ENCODE measurements at regions not wholly inside any gene's neighbourhood (a gene's known extent, or its start where the extent isn't known, plus 50 kb on each side); places are given as distances from the start of the nearest gene placed in this dataset.
A peak's percentile ranks its signal among the peaks of the same experiment; 100 is the strongest.
"Not testable (repeated sequence)": the region's sequence is repeated elsewhere in the genome, so short reads cannot be mapped to it uniquely, and the experiment has no call there.

DNA sequence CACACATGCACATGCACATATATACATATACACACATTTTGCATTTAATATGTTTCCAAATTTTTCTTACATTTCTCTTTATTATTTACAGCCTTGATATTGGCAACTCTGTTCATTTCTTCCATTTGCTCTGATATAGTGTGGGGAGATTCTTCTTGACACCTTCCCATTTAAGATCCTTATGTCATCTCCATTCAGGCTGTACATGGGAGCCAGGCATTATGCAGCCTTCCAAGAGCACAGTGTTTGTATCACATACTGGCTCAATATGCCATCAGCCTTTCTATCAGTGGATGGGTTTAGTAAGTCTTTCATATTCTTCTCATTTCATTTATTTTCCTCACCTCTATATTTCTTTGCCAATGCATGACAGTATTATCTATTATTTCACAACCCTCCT lies 372.3 kb upstream of the FTMT start:
- no peak for DNase-seq (ENCODE audit: low spot score in 2 of 2, unreplicated experiment in 2 of 2)

DNA sequence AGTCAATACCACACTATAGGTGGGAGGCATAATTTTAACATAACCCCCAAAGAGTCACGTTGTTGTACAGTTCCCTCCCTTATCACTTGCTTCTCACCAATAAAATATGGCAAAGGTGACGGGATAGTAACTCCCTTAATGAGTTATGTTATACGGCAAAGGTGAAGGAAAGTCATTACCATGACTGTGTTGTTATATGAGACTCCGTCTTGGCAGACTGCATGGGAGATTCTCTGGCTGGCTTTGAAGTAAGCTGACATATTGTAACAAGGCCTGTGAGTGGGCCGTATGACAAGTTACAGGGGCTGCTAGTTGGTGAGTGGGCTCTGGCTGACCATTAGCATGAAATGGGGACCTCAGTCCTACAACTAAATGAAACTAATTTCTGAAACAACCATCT lies 366.4 kb upstream of the FTMT start:
- H3K4me1 Mint-ChIP-seq = no peaks in the 10 kb centered on the region
- no peaks in the 10 kb centered on the region for H3K9me3 Mint-ChIP-seq
- H3K27ac Mint-ChIP-seq = no peak overlapping the region
- H3K36me3 Mint-ChIP-seq = no peaks in the 10 kb centered on the region
- TF ChIP-seq, protein P1, sequence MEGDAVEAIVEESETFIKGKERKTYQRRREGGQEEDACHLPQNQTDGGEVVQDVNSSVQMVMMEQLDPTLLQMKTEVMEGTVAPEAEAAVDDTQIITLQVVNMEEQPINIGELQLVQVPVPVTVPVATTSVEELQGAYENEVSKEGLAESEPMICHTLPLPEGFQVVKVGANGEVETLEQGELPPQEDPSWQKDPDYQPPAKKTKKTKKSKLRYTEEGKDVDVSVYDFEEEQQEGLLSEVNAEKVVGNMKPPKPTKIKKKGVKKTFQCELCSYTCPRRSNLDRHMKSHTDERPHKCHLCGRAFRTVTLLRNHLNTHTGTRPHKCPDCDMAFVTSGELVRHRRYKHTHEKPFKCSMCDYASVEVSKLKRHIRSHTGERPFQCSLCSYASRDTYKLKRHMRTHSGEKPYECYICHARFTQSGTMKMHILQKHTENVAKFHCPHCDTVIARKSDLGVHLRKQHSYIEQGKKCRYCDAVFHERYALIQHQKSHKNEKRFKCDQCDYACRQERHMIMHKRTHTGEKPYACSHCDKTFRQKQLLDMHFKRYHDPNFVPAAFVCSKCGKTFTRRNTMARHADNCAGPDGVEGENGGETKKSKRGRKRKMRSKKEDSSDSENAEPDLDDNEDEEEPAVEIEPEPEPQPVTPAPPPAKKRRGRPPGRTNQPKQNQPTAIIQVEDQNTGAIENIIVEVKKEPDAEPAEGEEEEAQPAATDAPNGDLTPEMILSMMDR (IDR thresholded peaks at IDR 0.05; ENCODE audit: unreplicated experiment) = no peak
- no peaks in the 10 kb centered on the region for H3K27me3 Mint-ChIP-seq (ENCODE audit: low read depth)
- no peak for DNase-seq (ENCODE audit: low spot score in 2 of 2, unreplicated experiment in 2 of 2)
- no peak overlapping the region for H3K4me3 Mint-ChIP-seq

More for the DNA sequence above, 372.3 kb upstream of the FTMT start:
- Mint-ChIP-seq H3K27me3 (ENCODE audit: low read depth) (no peaks in the 10 kb centered on the region), H3K27ac (no peak overlapping the region), H3K36me3 (no peaks in the 10 kb centered on the region), H3K4me3 (no peak overlapping the region), H3K4me1 (peaks cover 3% of the 10 kb centered on the region), H3K9me3 (no peaks in the 10 kb centered on the region)
- TF ChIP-seq, protein P1 (IDR thresholded peaks at IDR 0.05; ENCODE audit: unreplicated experiment) = no peak

DNA sequence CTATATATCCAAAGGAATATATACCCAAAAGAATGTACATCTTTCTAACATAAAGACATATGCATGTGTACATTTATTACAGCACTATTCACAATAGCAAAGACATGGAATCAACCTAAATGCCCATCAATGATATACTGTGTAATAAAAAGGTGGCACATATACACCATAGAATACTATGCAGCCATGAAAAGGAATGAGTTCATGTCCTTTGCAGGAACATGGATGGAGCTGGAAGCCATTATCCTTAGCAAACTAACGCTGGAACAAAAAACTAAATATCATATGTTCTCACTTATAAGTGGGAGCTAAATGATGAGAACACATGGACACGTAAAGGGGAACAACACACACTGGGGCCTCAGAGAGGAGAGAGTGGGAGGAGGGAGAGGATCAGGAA lies 365.7 kb upstream of the FTMT start:
- H3K27me3 Mint-ChIP-seq (ENCODE audit: low read depth); H3K4me3 Mint-ChIP-seq; H3K27ac Mint-ChIP-seq; H3K36me3 Mint-ChIP-seq; H3K9me3 Mint-ChIP-seq; H3K4me1 Mint-ChIP-seq; DNase-seq (ENCODE audit: low spot score in 2 of 2, unreplicated experiment in 2 of 2): not testable (repeated sequence)

DNA sequence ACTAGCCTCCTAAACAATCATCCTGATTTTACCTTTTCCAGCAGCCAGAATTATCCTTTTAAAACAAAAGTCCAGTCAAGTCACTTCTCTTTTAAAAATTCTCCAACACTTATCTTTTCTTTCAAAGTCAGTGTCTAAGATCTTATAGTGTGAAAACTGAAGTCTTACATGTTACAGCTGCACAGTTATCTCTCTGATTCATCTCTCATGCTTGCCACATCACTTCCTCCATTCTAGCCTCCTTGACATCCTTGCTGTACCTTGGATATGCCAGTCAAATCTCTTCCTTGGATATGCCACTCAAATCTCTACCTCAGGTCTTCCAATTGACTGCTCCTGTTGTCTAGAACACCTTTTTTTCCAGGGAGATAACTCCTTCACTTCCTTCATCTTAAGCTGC lies 361.7 kb upstream of the FTMT start:
- peaks cover 7% of the 10 kb centered on the region for H3K4me1 Mint-ChIP-seq
- TF ChIP-seq, protein P1 (IDR thresholded peaks at IDR 0.05; ENCODE audit: unreplicated experiment) = no peak
- H3K27me3 Mint-ChIP-seq (ENCODE audit: low read depth) = no peaks in the 10 kb centered on the region
- H3K36me3 Mint-ChIP-seq = no peaks in the 10 kb centered on the region
- H3K9me3 Mint-ChIP-seq = no peaks in the 10 kb centered on the region
- no peak overlapping the region for H3K4me3 Mint-ChIP-seq
- no peak overlapping the region for H3K27ac Mint-ChIP-seq
- no peak for DNase-seq (ENCODE audit: low spot score in 2 of 2, unreplicated experiment in 2 of 2)

DNA sequence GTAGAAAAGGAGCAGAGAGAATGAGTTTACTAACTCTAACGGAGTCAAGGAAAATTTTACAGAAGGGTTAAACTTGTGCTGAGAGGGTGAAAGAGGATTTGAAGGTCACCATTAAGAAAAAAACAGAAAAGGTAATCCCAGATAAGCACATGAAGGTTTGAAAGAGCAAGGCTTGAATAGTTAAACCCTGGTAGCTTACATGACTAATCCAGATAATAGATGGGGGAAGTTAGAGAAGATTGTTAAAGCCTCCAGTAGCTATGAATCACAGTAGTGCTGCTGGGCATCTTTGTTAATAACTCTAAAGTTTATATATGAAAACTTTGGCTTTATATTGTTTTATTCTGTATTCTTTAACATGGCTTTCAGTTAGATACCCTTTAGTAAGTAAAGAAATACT lies 354.5 kb upstream of the FTMT start:
- Mint-ChIP-seq H3K9me3 (no peaks in the 10 kb centered on the region), H3K36me3 (no peaks in the 10 kb centered on the region), H3K4me1 (peaks cover 28% of the 10 kb centered on the region), H3K27ac (peak overlapping the region; percentile 43), H3K4me3 (no peak overlapping the region), H3K27me3 (ENCODE audit: low read depth) (no peaks in the 10 kb centered on the region)
- TF ChIP-seq, protein P1 (IDR thresholded peaks at IDR 0.05; ENCODE audit: unreplicated experiment) = no peak
- DNase-seq (ENCODE audit: low spot score in 2 of 2, unreplicated experiment in 2 of 2) = no peak

DNA sequence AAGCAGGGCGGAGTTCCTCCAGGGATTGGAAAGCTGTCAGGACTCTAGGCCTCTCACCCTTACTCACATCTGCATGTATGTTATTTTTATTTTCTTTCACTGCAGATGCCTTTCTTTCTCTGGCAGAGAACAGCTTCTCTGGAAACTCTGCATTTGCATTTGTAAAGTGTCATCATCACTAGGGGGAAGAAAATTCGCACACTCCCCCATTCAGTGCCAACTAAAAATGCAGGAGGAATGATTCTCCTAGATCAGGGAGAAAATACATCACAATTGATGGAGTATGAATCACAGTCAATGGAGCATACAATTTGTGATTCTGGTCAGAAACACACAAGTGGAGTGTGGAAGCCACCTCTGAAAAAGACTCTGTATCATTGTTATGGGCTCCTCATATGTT lies 351.4 kb upstream of the FTMT start:
- H3K27me3 Mint-ChIP-seq (ENCODE audit: low read depth) = no peaks in the 10 kb centered on the region
- no peak for DNase-seq (ENCODE audit: low spot score in 2 of 2, unreplicated experiment in 2 of 2)
- peaks cover 35% of the 10 kb centered on the region for H3K4me1 Mint-ChIP-seq
- no peaks in the 10 kb centered on the region for H3K36me3 Mint-ChIP-seq
- no peak overlapping the region for H3K27ac Mint-ChIP-seq
- no peak overlapping the region for H3K4me3 Mint-ChIP-seq
- TF ChIP-seq, protein P1 (IDR thresholded peaks at IDR 0.05; ENCODE audit: unreplicated experiment) = no peak
- no peaks in the 10 kb centered on the region for H3K9me3 Mint-ChIP-seq

Data from mesothelial cell of epicardium (in vitro differentiated cells).